Prostate gland (tissue), 2 donors: ENCODE measurements at regions not wholly inside any gene's neighbourhood (a gene's known extent, or its start where the extent isn't known, plus 50 kb on each side); places are given as distances from the start of the nearest gene placed in this dataset.

ENCODE experiments used
- CTCF ChIP-seq, 4 experiments: fragments of 200-600 bp in 2 of 4; fragments of 450-650 bp in 2 of 4; sonication (generic) in 2 of 4; IDR thresholded peaks; 1 replicate in 3 of 4; 2 replicates in 1 of 4; pipeline ENCODE4 v1.5.1; 2016 to 2019; ENCODE audit warnings: antibody characterized with exemption in 4 of 4, mild to moderate bottlenecking in 2 of 4, moderate library complexity in 2 of 4
- POLR2A ChIP-seq: fragments of 450-650 bp; IDR thresholded peaks from one replicate; pipeline ENCODE4 v1.6.1; 2016; ENCODE audit warnings: antibody characterized with exemption, mild to moderate bottlenecking

- no peak for TF ChIP-seq CTCF (IDR thresholded peaks at IDR 0.05)
- TF ChIP-seq POLR2A: no peak
These were observed 206.4 kb upstream of the NFE2L3 start for GRCh38 chr7:25945608-25946007.
